Epithelial cell of proximal tubule (primary cell): ENCODE measurements at regions not wholly inside any gene's neighbourhood (a gene's known extent, or its start where the extent isn't known, plus 50 kb on each side); places are given as distances from the start of the nearest gene placed in this dataset.

Source experiments
- DNase-seq: peaks from one replicate; pipeline ENCODE4 v3.0.0-alpha.2; 2011; ENCODE audit warnings: low read depth
- H3K4me3 ChIP-seq: 2 replicates; pipeline ENCODE4 v1.5.1; 2011; ENCODE audit warnings: low read depth, mild to moderate bottlenecking, low read length
- TF ChIP-seq, protein P1 (sequence below): conservative IDR thresholded peaks from 2 replicates; pipeline ENCODE4 v1.5.1; 2012; ENCODE audit warnings: low read depth, mild to moderate bottlenecking, low read length

- no peak overlapping the region for H3K4me3 ChIP-seq
- no peak for DNase-seq
- TF ChIP-seq, protein P1, sequence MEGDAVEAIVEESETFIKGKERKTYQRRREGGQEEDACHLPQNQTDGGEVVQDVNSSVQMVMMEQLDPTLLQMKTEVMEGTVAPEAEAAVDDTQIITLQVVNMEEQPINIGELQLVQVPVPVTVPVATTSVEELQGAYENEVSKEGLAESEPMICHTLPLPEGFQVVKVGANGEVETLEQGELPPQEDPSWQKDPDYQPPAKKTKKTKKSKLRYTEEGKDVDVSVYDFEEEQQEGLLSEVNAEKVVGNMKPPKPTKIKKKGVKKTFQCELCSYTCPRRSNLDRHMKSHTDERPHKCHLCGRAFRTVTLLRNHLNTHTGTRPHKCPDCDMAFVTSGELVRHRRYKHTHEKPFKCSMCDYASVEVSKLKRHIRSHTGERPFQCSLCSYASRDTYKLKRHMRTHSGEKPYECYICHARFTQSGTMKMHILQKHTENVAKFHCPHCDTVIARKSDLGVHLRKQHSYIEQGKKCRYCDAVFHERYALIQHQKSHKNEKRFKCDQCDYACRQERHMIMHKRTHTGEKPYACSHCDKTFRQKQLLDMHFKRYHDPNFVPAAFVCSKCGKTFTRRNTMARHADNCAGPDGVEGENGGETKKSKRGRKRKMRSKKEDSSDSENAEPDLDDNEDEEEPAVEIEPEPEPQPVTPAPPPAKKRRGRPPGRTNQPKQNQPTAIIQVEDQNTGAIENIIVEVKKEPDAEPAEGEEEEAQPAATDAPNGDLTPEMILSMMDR = no peak
These were observed 81.1 kb upstream of the SHANK2 start for GRCh38 chr11:71333473-71333872.

DNA sequence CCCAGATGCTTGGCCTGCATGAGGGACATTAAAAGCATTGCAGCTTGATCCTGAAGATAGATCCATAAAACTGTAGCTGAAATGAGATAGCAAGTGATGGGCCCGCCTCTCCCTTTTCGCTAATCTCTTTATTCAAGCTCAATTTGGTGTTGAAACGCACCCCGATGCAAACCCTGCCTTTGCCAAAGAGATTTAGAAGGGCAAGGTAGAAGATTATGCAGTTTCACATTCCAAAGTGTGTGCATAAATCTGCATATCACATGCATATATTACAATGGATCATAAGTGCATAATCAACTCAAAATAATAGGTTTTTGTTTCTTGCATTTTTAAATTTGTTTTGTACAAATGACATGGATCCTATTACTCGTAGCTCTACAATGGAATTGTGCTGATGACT, 80.1 kb upstream of the SHANK2 start:
- TF ChIP-seq, protein P1 = no peak
- DNase-seq = no peak
- H3K4me3 ChIP-seq = no peak overlapping the region

GRCh38 chr11:71332046-71332445, 79.7 kb upstream of the SHANK2 start:
- no peak for DNase-seq
- no peak overlapping the region for H3K4me3 ChIP-seq
- TF ChIP-seq, protein P1 = no peak

GRCh38 chr11:71331631-71332030, 79.3 kb upstream of the SHANK2 start:
- H3K4me3 ChIP-seq = no peak overlapping the region
- no peak for DNase-seq
- TF ChIP-seq, protein P1 = no peak

- TF ChIP-seq, protein P1 = no peak
- no peak overlapping the region for H3K4me3 ChIP-seq
- DNase-seq = no peak
These were observed 78.6 kb upstream of the SHANK2 start for GRCh38 chr11:71330996-71331395.

- TF ChIP-seq, protein P1 = no peak
- DNase-seq = no peak
- no peak overlapping the region for H3K4me3 ChIP-seq
These were observed 78.0 kb upstream of the SHANK2 start for GRCh38 chr11:71330349-71330748.

- no peak for DNase-seq
- no peak overlapping the region for H3K4me3 ChIP-seq
- TF ChIP-seq, protein P1 = no peak
These were observed 77.4 kb upstream of the SHANK2 start for GRCh38 chr11:71329786-71330185.
